ENCODE measurements at regions not wholly inside any gene's neighbourhood (a gene's known extent, or its start where the extent isn't known, plus 50 kb on each side); places are given as distances from the start of the nearest gene placed in this dataset.

- no peak for TF ChIP-seq YY1 (IDR thresholded peaks at IDR 0.05; ENCODE audit: insufficient read depth, insufficient read length)
- no peak for TF ChIP-seq SUZ12 (IDR thresholded peaks at IDR 0.05; ENCODE audit: extremely low read depth, insufficient read depth, insufficient read length)
- TF ChIP-seq ZNF274 (IDR thresholded peaks at IDR 0.05; ENCODE audit: low read depth, low read length), result no peak
These were observed 238.7 kb upstream of the NR3C2 start for GRCh38 chr4:148680884-148681283.

Data from NT2/D1 (cell line).